ENCODE measurements at regions not wholly inside any gene's neighbourhood (a gene's known extent, or its start where the extent isn't known, plus 50 kb on each side); places are given as distances from the start of the nearest gene placed in this dataset.

DNA sequence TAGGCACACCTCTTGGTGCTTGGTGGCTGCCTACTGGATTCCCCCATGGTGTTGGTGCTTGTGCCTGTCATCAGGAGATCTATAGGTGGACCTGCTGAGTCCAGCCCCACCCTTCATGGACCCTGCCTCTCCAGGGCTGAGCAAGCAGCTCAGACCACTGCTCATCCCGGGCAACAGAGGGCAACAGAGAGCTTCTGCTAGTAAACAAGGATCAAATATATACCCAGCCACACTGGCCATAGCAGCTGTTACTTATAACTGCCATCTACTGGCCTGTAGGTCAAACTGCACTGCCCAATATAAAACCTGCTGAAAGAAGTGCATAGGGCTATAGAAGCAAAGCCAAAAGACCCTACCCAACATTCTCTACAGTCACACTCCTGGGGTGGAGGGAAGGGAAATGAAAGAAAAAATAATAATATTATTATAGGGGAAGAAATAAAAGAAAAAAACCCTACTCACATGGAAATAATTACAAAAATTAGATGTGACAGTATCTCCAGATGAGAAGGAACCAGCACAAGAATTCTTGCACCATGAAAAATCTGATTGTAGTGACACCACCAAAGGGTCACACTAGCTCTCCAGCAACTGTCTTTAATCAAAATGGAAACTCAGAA lies 54.9 kb upstream of the ZNF800 start:
- DNase-seq (ENCODE audit: low read depth in 4 of 4, low spot score in 1 of 4): peak in 2 of 4 experiments; percentile 14 to 22

DNA sequence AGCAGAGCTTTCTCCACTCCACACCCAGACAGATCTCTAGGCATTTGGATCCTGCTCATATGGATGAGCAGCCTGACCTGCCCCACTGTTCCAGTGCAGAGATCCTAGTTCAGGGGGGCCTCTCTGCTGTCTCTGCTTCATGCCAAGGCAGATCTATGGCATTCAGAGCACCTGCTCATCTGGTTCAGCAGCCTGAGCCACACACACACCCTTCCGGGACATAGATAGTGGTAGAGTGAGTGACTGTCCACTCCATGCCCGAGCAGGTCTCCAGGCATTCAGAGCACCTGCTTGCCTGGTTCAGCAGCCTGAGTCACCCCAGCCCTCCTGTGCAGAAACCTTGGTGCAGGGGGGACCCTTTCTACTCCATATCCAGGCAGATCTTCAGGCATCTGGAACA lies 54.3 kb upstream of the ZNF800 start:
- DNase-seq (ENCODE audit: low read depth in 4 of 4, low spot score in 1 of 4): no peak

Data from stimulated activated CD4-positive, alpha-beta T cell treated with anti-CD3 and anti-CD28 coated beads, Interleukin-1b, Interleukin-23, amount 100 ng/mL, for 24 hours (primary cell).